ENCODE measurements at regions not wholly inside any gene's neighbourhood (a gene's known extent, or its start where the extent isn't known, plus 50 kb on each side); places are given as distances from the start of the nearest gene placed in this dataset.
"Not testable (repeated sequence)": the region's sequence is repeated elsewhere in the genome, so short reads cannot be mapped to it uniquely, and the experiment has no call there.

DNA sequence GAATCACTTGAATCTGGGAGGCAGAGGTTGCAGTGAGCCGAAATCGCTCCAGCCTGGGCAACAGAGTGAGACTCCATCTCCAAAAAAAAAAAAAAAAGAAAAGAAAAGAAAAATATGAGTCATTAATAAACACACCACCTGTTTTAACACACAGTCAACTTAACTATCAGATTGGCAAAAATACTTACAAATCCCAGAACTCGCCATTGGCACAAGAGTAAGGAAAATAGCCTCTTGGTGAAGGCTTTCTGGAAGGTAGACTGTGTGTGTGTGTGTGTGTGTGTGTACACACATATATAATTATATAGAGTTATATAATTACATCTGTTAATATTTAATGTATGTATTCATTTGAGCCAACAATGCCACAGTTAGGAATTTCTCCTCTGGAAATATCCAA, 63.7 kb upstream of the UXS1 start:
- TF ChIP-seq, protein P1, sequence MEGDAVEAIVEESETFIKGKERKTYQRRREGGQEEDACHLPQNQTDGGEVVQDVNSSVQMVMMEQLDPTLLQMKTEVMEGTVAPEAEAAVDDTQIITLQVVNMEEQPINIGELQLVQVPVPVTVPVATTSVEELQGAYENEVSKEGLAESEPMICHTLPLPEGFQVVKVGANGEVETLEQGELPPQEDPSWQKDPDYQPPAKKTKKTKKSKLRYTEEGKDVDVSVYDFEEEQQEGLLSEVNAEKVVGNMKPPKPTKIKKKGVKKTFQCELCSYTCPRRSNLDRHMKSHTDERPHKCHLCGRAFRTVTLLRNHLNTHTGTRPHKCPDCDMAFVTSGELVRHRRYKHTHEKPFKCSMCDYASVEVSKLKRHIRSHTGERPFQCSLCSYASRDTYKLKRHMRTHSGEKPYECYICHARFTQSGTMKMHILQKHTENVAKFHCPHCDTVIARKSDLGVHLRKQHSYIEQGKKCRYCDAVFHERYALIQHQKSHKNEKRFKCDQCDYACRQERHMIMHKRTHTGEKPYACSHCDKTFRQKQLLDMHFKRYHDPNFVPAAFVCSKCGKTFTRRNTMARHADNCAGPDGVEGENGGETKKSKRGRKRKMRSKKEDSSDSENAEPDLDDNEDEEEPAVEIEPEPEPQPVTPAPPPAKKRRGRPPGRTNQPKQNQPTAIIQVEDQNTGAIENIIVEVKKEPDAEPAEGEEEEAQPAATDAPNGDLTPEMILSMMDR (IDR thresholded peaks at IDR 0.05; ENCODE audit: unreplicated experiment in 3 of 3) = no peak
- no peaks in the 10 kb centered on the region for H3K27me3 Mint-ChIP-seq (ENCODE audit: low read depth)
- no peaks in the 10 kb centered on the region for H3K36me3 Mint-ChIP-seq (ENCODE audit: low read depth)
- H3K4me1 Mint-ChIP-seq = peaks cover 8% of the 10 kb centered on the region
- H3K27ac Mint-ChIP-seq = no peak overlapping the region
- peaks cover 3% of the 10 kb centered on the region for H3K9me3 Mint-ChIP-seq
- H3K4me3 Mint-ChIP-seq = no peak overlapping the region

DNA sequence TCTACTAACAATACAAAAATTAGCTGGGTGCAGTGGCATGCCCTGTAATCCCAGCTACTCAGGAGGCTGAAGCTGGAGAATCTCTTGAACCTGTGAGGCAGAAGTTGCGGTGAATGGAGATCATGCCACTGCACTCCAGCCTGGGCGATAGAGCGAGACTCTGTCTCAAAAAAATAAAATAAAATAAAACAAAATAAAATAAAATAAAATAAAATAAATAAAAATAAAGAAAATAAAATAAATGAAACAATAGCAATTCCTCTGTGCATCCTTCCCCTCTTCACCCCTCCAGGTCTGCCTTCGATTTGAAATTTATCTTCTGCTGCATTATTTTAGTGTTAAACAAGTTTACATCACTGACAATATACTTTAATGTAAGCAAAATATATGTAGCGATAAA, 63.0 kb upstream of the UXS1 start:
- no peak overlapping the region for H3K27ac Mint-ChIP-seq
- TF ChIP-seq, protein P1 (IDR thresholded peaks at IDR 0.05; ENCODE audit: unreplicated experiment in 3 of 3) = no peak
- no peak overlapping the region for H3K4me3 Mint-ChIP-seq
- H3K4me1 Mint-ChIP-seq = peaks cover 8% of the 10 kb centered on the region
- peaks cover 3% of the 10 kb centered on the region for H3K9me3 Mint-ChIP-seq
- no peaks in the 10 kb centered on the region for H3K36me3 Mint-ChIP-seq (ENCODE audit: low read depth)
- no peaks in the 10 kb centered on the region for H3K27me3 Mint-ChIP-seq (ENCODE audit: low read depth)

DNA sequence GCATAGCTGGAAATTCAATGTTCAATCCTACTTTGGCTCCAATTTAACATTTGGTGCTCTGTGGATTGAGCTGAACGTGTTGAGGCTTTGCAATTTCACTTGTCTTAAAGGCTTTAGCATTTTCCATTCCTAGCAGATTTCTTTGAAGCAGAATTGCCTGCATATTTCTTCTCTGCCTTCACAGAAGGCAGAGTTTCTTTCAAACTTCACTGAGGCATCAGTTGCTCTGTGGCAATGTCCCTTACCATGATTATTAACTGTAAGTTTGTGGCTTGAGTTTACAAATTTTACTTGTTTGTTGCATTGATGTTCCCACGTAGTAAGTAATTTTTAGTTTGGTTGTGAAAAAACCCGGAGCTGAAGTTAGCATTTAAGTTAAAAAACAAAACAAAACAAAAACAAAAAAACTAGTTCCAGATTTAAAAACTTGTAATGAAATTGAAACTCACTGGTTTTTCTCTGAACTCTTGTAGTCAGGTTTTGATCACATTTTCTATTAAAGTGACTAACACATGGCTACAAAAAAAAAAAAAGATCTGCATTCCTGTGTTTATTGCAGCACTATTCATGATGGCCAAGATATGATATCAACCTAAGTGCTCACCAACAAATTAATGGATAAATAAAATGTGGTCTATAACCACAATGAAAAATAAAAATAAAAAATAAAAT, 55.2 kb upstream of the UXS1 start:
- H3K27ac Mint-ChIP-seq; H3K27me3 Mint-ChIP-seq (ENCODE audit: low read depth); H3K4me1 Mint-ChIP-seq; H3K9me3 Mint-ChIP-seq; H3K4me3 Mint-ChIP-seq; H3K36me3 Mint-ChIP-seq (ENCODE audit: low read depth): not testable (repeated sequence)

DNA sequence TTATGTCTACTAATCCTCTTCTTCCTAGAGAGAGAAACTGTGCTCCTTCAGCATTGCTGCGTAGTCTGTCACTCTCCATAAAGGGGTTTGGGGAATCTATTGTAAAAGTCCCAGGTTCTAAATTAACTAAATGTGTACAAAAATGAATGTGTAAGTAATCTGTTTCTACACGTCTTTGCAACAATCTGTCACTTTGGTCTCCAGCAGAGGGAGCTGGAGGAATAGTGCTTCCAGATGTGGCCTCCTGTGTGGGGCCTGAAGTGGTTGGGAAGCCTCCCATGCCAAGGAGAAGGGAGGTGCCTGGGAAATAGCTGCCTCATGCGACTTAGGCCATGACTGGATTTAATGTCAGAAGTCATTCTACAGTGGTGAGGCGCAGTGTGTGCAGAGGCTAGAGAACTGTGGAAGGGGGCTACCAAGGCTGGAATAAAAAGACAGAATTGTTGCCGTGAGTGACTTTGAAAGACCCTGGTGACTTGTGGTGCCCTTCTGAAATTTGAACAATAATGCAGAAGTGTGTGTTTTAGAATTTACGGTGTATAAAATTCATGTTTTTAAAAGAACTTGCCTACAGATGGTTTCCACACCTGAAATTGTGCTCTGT, 54.5 kb upstream of the UXS1 start:
- H3K9me3 Mint-ChIP-seq; H3K4me3 Mint-ChIP-seq; H3K36me3 Mint-ChIP-seq (ENCODE audit: low read depth); H3K4me1 Mint-ChIP-seq; H3K27me3 Mint-ChIP-seq (ENCODE audit: low read depth); H3K27ac Mint-ChIP-seq: not testable (repeated sequence)
- TF ChIP-seq, protein P1 (IDR thresholded peaks at IDR 0.05; ENCODE audit: unreplicated experiment in 3 of 3) = peak; percentile 33 to 55 (median 40)

Data from nephron (organoid).